Spleen (tissue), 7 donors: ENCODE measurements at regions not wholly inside any gene's neighbourhood (a gene's known extent, or its start where the extent isn't known, plus 50 kb on each side); places are given as distances from the start of the nearest gene placed in this dataset.

ENCODE experiments used
- POLR2A ChIP-seq, 3 donors: fragments of 450-650 bp; IDR thresholded peaks; one replicate each; pipeline ENCODE4 v1.5.1; 2017; ENCODE audit warnings: antibody characterized with exemption in 3 of 3, mild to moderate bottlenecking in 1 of 3
- POLR2AphosphoS5 ChIP-seq, 3 donors: sonication (generic); formaldehyde crosslinking; IDR thresholded peaks; one replicate each; pipeline ENCODE4 v1.5.1; 2017; ENCODE audit warnings: antibody characterized with exemption in 3 of 3
- TF ChIP-seq, protein P1 (sequence below), 11 experiments: fragments of 200-600 bp in 7 of 11; fragments of 450-650 bp in 4 of 11; sonication (generic) in 4 of 11; IDR thresholded peaks in 8 of 11; conservative IDR thresholded peaks in 3 of 11; 1 replicate in 7 of 11; 2 replicates in 4 of 11; pipeline versions ENCODE4 v1.4.0 to v1.8.0; 2016 to 2021; ENCODE audit warnings: antibody characterized with exemption in 11 of 11, inconsistent platforms in 4 of 11, mild to moderate bottlenecking in 1 of 11
- donor health status: DM: no; HTN: no; CAD: no; lungs with moderate emphysema.
- donor health status: DM: no; HTN: no; CAD: no.
- donor health status: DM: no; HTN: no; CAD: no.

DNA sequence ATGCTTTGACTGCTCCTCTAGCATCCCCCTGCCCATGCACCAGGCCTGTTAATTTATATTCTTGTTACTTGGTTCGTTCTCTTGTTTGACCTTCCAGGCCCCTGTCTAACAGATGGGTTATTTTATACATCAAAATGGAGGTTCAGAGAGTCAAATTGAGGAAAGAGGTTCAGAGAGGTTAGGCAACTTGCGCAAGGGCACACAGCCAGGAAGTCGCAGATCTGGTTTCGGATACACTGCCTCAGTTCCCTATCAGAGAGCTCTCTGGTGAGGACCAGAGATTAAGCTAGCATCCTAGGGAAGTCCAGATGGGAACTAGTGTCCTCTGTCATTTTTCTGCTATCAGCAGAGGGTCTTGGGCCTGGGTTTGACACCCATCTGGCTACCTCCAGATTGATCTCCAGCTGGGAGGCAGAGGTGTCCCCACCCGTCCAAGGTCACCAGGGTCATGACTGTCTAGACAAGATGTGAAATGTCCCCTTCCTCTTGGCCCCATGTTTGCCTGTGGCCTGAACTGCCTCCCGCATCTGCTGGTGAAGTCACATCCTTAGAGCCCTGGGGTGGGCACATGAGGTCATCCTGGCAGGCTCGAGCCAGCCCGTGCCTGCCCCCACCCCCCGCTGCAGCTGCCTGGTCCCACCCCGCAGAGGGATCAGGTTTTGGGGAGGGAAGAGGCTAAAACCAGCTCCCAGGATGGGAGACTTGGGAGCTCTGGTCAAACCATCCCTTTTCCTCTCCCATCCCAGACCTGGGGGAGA lies 84.3 kb upstream of the NCOR2 start:
- TF ChIP-seq POLR2AphosphoS5 (IDR thresholded peaks at IDR 0.05) (no peak), POLR2A (IDR thresholded peaks at IDR 0.05) (no peak)
- TF ChIP-seq, protein P1, sequence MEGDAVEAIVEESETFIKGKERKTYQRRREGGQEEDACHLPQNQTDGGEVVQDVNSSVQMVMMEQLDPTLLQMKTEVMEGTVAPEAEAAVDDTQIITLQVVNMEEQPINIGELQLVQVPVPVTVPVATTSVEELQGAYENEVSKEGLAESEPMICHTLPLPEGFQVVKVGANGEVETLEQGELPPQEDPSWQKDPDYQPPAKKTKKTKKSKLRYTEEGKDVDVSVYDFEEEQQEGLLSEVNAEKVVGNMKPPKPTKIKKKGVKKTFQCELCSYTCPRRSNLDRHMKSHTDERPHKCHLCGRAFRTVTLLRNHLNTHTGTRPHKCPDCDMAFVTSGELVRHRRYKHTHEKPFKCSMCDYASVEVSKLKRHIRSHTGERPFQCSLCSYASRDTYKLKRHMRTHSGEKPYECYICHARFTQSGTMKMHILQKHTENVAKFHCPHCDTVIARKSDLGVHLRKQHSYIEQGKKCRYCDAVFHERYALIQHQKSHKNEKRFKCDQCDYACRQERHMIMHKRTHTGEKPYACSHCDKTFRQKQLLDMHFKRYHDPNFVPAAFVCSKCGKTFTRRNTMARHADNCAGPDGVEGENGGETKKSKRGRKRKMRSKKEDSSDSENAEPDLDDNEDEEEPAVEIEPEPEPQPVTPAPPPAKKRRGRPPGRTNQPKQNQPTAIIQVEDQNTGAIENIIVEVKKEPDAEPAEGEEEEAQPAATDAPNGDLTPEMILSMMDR (IDR thresholded peaks at IDR 0.05 in 8 of 11, conservative IDR thresholded peaks at IDR 0.05 in 3 of 11), result no peak
